ENCODE measurements at regions not wholly inside any gene's neighbourhood (a gene's known extent, or its start where the extent isn't known, plus 50 kb on each side); places are given as distances from the start of the nearest gene placed in this dataset.

- no peaks in the 10 kb centered on the region for H3K4me1 Mint-ChIP-seq
- H3K36me3 Mint-ChIP-seq: no peaks in the 10 kb centered on the region
- H3K4me3 Mint-ChIP-seq: no peak overlapping the region
- peaks cover 1 to 6% (median 2%) of the 10 kb centered on the region in 3 donors for H3K9me3 Mint-ChIP-seq
- no peaks in the 10 kb centered on the region for H3K27me3 Mint-ChIP-seq
- H3K27ac Mint-ChIP-seq: no peak overlapping the region
These were observed 348.8 kb upstream of the GULP1 start for GRCh38 chr2:187942876-187943275.

- H3K4me3 Mint-ChIP-seq: no peak overlapping the region
- no peaks in the 10 kb centered on the region for H3K4me1 Mint-ChIP-seq
- H3K27me3 Mint-ChIP-seq: no peaks in the 10 kb centered on the region
- peaks cover 1 to 9% (median 2%) of the 10 kb centered on the region in 3 donors for H3K9me3 Mint-ChIP-seq
- no peak overlapping the region for H3K27ac Mint-ChIP-seq
- no peaks in the 10 kb centered on the region for H3K36me3 Mint-ChIP-seq
These were observed 347.8 kb upstream of the GULP1 start for GRCh38 chr2:187943772-187944369.

- Mint-ChIP-seq H3K27me3 (no peaks in the 10 kb centered on the region), H3K4me3 (no peak overlapping the region), H3K9me3 (peaks cover 4 to 17% (median 10%) of the 10 kb centered on the region in 3 donors), H3K27ac (no peak overlapping the region), H3K36me3 (no peaks in the 10 kb centered on the region), H3K4me1 (no peaks in the 10 kb centered on the region)
These were observed 341.8 kb upstream of the GULP1 start for GRCh38 chr2:187949859-187950258.

- H3K4me1 Mint-ChIP-seq: no peaks in the 10 kb centered on the region
These were observed 340.0 kb upstream of the GULP1 start for GRCh38 chr2:187951470-187952218.

GRCh38 chr2:187956906-187957534 is 334.7 kb upstream of the GULP1 start:
- Mint-ChIP-seq H3K9me3 (peaks cover 4 to 10% (median 9%) of the 10 kb centered on the region in 3 donors), H3K4me3 (no peak overlapping the region)

More at GRCh38 chr2:187951470-187952218, 340.0 kb upstream of the GULP1 start:
- no peaks in the 10 kb centered on the region for H3K36me3 Mint-ChIP-seq
- no peaks in the 10 kb centered on the region for H3K27me3 Mint-ChIP-seq
- peaks cover 4 to 18% (median 14%) of the 10 kb centered on the region in 3 donors for H3K9me3 Mint-ChIP-seq
- H3K27ac Mint-ChIP-seq: no peak overlapping the region
- H3K4me3 Mint-ChIP-seq: no peak overlapping the region

GRCh38 chr2:187959821-187960220 is 331.9 kb upstream of the GULP1 start:
- Mint-ChIP-seq H3K27me3 (no peaks in the 10 kb centered on the region), H3K36me3 (no peaks in the 10 kb centered on the region)

More at GRCh38 chr2:187956906-187957534, 334.7 kb upstream of the GULP1 start:
- no peak overlapping the region for H3K27ac Mint-ChIP-seq
- H3K4me1 Mint-ChIP-seq: no peaks in the 10 kb centered on the region
- H3K27me3 Mint-ChIP-seq: no peaks in the 10 kb centered on the region
- no peaks in the 10 kb centered on the region for H3K36me3 Mint-ChIP-seq

GRCh38 chr2:187962538-187962937 is 329.1 kb upstream of the GULP1 start:
- H3K4me1 Mint-ChIP-seq: no peaks in the 10 kb centered on the region
- H3K27me3 Mint-ChIP-seq: no peaks in the 10 kb centered on the region
- no peak overlapping the region for H3K27ac Mint-ChIP-seq
- peaks cover 0 to 4% (median 0%) of the 10 kb centered on the region in 3 donors for H3K9me3 Mint-ChIP-seq
- H3K36me3 Mint-ChIP-seq: no peaks in the 10 kb centered on the region
- no peak overlapping the region for H3K4me3 Mint-ChIP-seq

More at GRCh38 chr2:187959821-187960220, 331.9 kb upstream of the GULP1 start:
- H3K4me3 Mint-ChIP-seq: no peak overlapping the region
- peaks cover 0 to 8% (median 2%) of the 10 kb centered on the region in 3 donors for H3K9me3 Mint-ChIP-seq
- H3K27ac Mint-ChIP-seq: no peak overlapping the region
- no peaks in the 10 kb centered on the region for H3K4me1 Mint-ChIP-seq

- Mint-ChIP-seq H3K9me3 (peaks cover 0 to 4% (median 0%) of the 10 kb centered on the region in 3 donors), H3K36me3 (no peaks in the 10 kb centered on the region), H3K4me3 (no peak overlapping the region), H3K27ac (no peak overlapping the region), H3K27me3 (no peaks in the 10 kb centered on the region), H3K4me1 (peaks cover 0 to 1% (median 0%) of the 10 kb centered on the region in 3 donors)
These were observed 326.9 kb upstream of the GULP1 start for GRCh38 chr2:187964746-187965145.

GRCh38 chr2:187966924-187967323 is 324.8 kb upstream of the GULP1 start:
- H3K36me3 Mint-ChIP-seq: peaks cover 2% of the 10 kb centered on the region
- no peak overlapping the region for H3K4me3 Mint-ChIP-seq
- H3K27me3 Mint-ChIP-seq: no peaks in the 10 kb centered on the region
- no peak overlapping the region for H3K27ac Mint-ChIP-seq
- H3K9me3 Mint-ChIP-seq: peaks cover 0 to 4% (median 2%) of the 10 kb centered on the region in 3 donors
- H3K4me1 Mint-ChIP-seq: peaks cover 0 to 1% (median 0%) of the 10 kb centered on the region in 3 donors

GRCh38 chr2:187971893-187972292 is 319.8 kb upstream of the GULP1 start:
- Mint-ChIP-seq H3K36me3 (peaks cover 2% of the 10 kb centered on the region), H3K27ac (peak overlapping the region in 1 of 3 donors; percentile 63), H3K27me3 (no peaks in the 10 kb centered on the region), H3K4me3 (no peak overlapping the region), H3K4me1 (peaks cover 0 to 1% (median 0%) of the 10 kb centered on the region in 3 donors), H3K9me3 (peaks cover 2 to 4% (median 4%) of the 10 kb centered on the region in 3 donors)

- Mint-ChIP-seq H3K27ac (no peak overlapping the region), H3K9me3 (peaks cover 2 to 4% (median 4%) of the 10 kb centered on the region in 3 donors), H3K4me1 (no peaks in the 10 kb centered on the region), H3K36me3 (no peaks in the 10 kb centered on the region), H3K4me3 (no peak overlapping the region), H3K27me3 (no peaks in the 10 kb centered on the region)
These were observed 315.3 kb upstream of the GULP1 start for GRCh38 chr2:187976259-187976985.

- no peaks in the 10 kb centered on the region for H3K36me3 Mint-ChIP-seq
- peaks cover 2 to 4% (median 4%) of the 10 kb centered on the region in 3 donors for H3K9me3 Mint-ChIP-seq
- no peaks in the 10 kb centered on the region for H3K27me3 Mint-ChIP-seq
- H3K4me3 Mint-ChIP-seq: no peak overlapping the region
- no peak overlapping the region for H3K27ac Mint-ChIP-seq
- no peaks in the 10 kb centered on the region for H3K4me1 Mint-ChIP-seq
These were observed 314.7 kb upstream of the GULP1 start for GRCh38 chr2:187976986-187977333.

GRCh38 chr2:187978356-187978755 is 313.3 kb upstream of the GULP1 start:
- Mint-ChIP-seq H3K27ac (no peak overlapping the region), H3K9me3 (peaks cover 2 to 4% (median 3%) of the 10 kb centered on the region in 3 donors), H3K4me3 (no peak overlapping the region), H3K36me3 (no peaks in the 10 kb centered on the region), H3K4me1 (no peaks in the 10 kb centered on the region), H3K27me3 (no peaks in the 10 kb centered on the region)

GRCh38 chr2:187982668-187983067 is 309.0 kb upstream of the GULP1 start:
- H3K9me3 Mint-ChIP-seq: peaks cover 0 to 4% (median 3%) of the 10 kb centered on the region in 3 donors

GRCh38 chr2:187985195-187985594 is 306.5 kb upstream of the GULP1 start:
- no peak overlapping the region for H3K27ac Mint-ChIP-seq
- H3K9me3 Mint-ChIP-seq: peaks cover 0 to 4% (median 3%) of the 10 kb centered on the region in 3 donors
- H3K4me1 Mint-ChIP-seq: peaks cover 0 to 4% (median 2%) of the 10 kb centered on the region in 3 donors
- no peak overlapping the region for H3K4me3 Mint-ChIP-seq
- no peaks in the 10 kb centered on the region for H3K36me3 Mint-ChIP-seq
- no peaks in the 10 kb centered on the region for H3K27me3 Mint-ChIP-seq

More at GRCh38 chr2:187982668-187983067, 309.0 kb upstream of the GULP1 start:
- Mint-ChIP-seq H3K27me3 (no peaks in the 10 kb centered on the region), H3K36me3 (no peaks in the 10 kb centered on the region), H3K4me3 (no peak overlapping the region), H3K27ac (no peak overlapping the region), H3K4me1 (no peaks in the 10 kb centered on the region)

All from IgD-negative memory B cell (primary cell).